Central memory CD4-positive, alpha-beta T cell (primary cell): ENCODE measurements at regions not wholly inside any gene's neighbourhood (a gene's known extent, or its start where the extent isn't known, plus 50 kb on each side); places are given as distances from the start of the nearest gene placed in this dataset.
"Not testable (repeated sequence)": the region's sequence is repeated elsewhere in the genome, so short reads cannot be mapped to it uniquely, and the experiment has no call there.

Source experiments
- DNase-seq: peaks from one replicate; pipeline ENCODE4 v3.0.0; 2022

DNA sequence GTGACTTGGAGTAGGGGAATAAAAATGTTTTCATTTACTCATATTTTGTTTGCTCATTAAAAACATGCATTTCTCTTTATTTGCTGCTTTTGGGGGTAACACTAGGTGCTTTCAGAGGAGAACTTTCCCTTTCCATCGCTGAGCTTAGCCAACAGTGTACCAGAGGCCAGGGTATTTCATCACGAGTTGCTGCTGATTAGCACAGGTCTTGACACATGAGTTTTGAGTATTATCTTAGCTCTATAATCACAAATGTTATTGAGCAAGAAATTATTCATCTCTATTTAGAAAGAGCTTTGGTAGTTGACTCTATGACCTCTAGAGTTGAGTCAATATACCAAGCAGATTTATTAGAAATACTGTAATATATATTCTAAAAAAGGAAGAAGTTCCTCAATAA is 375.9 kb downstream of the NXPH1 start:
- no peak for DNase-seq

DNA sequence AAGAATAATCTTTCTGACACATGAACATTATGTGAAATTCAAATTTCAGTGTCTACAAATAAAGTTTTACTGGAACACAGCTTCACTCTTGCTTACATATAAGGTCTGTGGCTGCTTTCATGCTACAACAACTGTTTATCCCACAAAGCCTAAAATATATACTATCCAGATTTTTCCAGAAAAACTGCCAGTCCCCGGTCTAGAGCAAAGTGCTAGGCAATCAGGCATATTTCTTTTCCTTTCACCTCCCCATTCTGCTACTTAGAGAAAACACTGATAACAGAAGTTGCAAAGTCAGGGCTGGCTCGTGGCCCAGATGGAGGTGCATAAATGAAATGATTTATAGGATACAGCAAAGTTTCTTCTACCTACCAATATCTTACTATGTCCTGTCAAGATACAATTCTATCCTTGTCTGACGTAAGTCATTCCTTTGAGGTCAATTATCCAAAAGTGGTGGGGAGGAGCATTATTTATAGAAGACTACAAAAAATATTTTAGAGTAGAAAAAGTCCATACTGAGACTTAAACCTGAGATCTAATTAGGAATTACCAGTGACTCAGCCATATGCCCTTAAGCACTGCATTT is 384.1 kb downstream of the NXPH1 start:
- no peak for DNase-seq

DNA sequence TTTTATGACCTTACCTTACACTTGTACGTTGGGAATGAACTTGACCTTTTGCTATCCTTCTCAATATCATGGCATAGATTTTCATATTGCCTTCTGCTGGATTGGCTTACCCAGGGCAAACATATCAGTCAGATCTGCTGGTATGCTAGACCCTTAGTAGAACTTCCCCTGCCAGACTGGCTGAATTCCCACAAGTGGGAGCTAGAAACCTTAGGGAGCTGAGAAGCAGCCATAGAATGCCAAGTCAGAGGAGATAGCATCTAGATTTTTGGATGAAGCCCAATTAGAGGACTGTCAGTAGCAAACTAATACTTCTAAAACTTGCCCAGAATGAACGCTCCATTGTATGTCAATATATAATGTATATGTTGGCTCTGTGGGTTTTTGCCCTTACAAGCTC is 385.0 kb downstream of the NXPH1 start:
- no peak for DNase-seq

DNA sequence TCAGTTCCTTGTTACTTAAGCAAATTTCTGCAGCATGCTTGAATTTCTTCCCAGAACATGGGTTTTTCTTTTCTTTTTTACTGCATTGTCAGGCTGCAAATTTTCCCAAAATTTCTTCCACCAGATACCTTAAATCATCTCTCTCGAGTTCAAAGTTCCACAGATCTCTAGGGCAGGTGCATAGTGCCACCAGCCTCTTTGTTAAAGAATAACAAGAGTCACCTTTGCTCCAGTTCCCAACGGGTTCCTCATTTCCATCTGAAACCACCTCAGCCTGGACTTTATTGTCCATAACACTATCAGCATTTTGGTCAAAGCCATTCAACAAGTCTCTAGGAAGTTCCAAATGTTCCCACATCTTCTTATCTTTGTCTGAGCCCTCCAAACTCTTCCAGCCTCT is 389.2 kb downstream of the NXPH1 start:
- no peak for DNase-seq

DNA sequence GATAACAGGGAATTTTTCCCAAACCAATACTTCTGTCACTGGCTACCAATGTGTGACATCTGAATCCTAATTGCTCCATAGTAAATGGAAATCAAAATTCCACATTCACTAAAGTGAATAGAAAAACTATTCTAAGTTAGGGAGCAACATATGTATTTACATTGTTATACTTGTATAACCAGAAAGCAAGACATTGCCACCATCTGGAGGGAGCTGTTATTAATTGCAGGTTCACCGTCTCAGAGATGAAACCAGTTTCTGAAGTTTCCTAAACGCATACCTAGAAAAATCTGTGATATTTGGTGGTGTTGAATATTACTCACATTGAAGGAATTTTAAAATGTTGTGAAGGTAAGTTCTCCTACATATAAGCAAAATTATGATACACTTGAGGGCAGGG is 390.1 kb downstream of the NXPH1 start:
- no peak for DNase-seq

DNA sequence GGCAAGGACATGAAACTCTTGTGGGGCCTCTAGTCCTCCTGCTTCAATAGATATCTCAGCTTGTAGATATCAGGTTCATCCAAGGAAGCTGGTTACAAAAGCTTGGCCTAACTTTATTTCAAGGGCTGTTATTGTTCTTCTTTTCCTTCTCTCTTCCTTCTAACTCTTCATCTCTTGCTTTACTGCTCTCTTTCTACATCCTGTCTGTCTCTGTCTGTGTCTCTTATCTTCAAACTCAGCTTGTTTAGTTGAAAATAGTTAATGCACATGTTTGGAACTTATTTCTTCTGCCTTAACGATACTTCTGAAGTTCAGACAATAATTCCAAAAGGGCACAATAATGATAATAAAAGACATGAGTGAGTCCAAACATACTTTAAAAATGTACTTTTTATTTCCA is 393.9 kb downstream of the NXPH1 start:
- DNase-seq, result no peak

DNA sequence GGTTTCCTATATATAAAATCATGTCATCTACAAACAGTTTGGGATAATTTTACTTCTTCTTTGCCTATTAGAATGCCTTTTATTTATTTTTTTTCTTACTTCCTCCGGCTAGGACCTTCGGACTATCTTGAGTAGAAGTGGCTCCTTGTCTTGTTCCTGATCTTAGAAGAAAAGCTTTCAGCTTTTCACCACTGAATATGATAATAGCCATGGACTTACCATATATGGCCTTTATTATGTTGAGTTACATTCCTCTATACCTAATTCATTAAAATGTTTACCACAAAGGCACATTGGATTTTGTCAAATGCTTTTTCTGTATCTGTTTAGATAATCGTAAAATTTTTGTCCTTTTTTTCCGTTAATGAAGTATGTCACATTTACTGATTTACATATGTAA is 395.7 kb downstream of the NXPH1 start:
- DNase-seq, result no peak

DNA sequence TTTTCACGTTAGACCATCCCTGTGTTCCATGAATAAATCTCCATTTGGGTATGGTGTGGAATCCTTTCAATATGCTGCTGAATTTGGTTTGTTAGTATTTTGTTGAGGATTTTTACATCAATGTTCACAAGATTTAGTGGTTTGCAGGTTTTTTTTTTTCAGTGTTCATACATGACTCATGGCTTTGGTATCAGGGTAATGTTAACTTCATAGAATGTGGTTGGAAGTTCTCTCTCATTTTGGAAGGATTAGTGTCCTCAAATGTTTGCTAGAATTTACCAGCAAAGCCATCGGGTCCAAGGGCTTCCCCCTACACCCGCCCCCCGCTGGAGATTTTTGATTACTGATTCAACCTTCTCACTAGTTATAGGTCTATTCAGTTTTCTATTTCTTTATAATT is 398.0 kb downstream of the NXPH1 start:
- DNase-seq, result no peak

DNA sequence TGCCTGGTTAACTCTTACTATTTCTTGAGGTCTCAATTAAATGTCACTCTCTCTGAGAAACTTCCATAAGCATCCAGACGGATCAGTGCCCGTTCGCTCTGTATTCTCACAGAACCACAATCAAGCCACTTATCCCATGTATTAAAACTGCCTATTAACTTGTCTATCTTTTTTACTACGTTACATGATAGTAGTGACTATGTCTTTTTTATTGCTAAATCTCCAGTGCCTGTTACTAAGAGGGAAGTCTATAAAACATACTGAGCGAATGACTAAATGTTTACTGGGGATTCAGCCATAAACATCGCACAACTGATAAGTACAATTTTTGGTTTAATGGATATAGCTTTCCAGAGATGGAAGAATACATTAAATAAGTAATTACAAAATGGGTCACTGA is 399.9 kb downstream of the NXPH1 start:
- no peak for DNase-seq

DNA sequence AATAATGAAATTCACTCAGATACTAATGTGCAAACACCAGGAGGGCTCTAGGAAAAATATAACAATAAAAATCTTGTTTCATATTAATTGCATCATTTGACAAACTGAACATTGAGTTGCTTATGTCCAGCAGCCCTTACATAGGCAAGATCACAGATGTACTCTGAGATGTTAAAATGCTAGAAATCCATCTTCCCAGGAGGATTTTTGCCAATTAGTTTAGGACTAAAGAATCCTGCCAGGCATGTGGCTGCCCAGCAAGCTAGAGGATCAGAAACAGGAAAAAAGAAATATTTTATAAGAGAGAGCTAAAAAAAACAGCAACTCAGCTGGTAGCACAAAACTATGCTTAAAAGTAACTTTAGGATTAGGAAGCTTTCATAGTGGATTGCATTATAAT is 407.8 kb downstream of the NXPH1 start:
- no peak for DNase-seq

DNA sequence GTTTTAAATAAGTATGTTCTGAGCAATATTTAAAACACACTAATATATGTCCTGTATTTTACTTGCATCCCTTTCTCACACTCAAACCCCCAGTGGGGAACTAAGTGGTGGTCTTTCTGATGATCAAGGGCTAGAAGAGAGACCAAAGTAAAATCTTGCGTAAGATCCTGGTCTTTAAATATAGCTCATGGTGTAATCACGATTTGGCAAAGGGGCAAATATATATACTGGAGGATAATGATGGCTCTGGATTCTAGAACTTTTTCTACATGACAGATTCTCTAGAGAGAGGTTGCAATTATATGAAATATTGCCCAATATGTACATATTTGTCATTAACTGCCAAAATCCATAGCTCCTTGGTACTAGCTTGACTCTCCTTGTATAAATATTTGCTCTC is 438.3 kb downstream of the NXPH1 start:
- no peak for DNase-seq

DNA sequence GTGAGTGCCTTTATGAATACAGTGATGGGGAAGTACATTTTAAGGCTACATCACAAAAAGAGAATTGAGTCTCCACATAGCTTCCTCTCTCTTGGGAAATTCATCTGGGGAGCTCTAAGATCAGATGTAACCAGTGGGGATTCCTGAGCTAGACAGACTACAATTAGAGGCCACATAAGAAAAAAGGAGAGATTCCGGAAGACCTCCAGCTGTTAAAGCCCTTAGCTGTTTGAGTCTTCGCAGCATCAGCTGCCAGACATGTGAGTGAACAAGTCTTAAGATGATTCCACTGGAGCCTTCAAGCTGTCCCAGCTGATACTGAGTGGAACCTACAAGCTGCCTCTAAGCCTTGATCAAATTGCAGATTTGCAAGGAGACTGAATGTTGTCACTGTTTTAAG is 448.5 kb downstream of the NXPH1 start:
- DNase-seq, result no peak

DNA sequence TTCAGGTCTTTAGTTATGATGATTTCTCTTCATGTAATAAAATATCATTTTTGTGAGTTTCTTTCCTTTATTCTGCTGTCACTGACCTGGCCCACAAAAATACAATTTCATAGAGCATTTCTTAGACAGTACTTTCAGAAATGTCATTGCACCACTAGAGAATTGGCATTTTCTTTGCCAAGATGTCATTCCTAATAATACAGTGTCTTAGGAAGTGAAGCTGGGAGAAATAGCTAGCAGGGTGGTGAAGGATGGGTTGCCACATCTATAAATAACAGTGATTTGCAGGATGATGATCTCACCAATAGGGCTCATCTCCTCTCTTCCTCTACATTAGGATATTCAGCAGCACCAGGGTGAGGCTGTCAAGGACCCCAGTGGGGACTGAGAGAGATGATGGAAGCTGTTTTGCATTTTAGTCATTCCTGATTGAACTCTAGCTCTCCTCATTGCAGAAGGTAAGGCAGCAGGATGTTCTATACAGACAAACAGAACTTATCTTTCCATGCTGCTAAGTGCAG is 452.1 kb downstream of the NXPH1 start:
- DNase-seq, result no peak

DNA sequence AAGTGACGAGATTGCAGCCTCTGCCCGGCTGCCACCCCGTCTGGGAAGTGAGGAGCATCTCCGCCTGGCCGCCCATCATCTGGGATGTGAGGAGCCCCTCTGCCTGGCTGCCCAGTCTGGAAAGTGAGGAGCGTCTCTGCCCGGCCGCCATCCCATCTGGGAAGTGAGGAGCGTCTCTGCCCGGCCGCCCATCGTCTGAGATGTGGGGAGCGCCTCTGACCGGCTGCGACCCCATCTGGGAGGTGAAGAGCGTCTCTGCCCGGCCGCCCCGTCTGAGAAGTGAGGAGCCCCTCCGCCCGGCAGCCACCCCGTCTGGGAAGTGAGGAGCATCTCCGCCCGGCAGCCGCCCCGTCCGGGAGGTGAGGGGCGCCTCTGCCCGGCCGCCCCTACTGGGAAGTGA is 456.9 kb downstream of the NXPH1 start:
- not testable (repeated sequence) for DNase-seq

DNA sequence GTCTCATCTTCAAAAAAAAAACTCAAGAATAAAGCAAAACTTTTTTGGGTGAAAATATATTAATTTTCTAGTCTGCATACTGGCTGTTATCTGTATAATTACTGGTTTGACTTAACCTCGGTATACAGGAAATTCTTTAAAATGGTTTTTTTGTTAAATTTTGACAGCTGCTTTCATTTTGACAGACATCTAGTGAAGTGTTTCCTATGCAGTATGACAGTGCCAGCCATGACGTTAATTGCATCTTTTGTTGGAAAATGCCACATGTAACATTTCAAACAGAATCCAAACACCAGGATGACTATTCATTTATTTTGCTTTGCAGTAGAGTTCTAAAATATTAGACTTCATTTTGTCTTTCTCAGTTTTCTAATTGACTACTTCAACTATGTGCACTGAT is 460.4 kb downstream of the NXPH1 start:
- DNase-seq, result no peak

DNA sequence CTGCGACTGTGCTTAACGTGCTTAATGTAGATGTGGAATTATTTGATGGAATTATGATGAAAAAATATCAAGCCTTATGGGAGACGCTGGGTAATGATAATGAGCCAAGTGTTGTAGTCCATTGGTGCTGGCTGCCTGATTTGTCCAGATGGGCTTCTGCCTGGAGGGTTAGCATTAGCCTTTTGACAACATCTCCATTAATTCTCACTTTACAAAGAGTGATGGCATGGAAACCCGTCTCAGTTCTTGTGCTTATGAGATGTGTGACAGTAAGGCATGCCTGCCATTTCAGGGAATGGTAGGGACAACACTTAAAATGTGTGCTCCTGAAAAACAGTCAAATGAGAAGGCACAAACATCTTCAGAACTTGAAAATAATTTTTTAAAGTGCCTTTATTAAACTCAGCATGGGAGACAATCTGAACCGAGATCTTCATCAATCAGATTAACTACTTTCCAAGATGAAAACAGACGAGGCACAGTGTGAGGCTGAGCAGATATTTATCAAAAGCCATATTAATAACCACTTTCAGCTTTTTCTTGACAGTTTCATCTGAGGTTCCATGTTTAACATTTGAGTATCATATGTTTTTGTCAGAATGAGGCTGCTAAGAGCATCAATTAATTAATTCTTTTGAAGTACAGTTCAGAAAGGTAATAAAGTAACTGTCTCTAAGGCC is 473.1 kb downstream of the NXPH1 start:
- no peak for DNase-seq

DNA sequence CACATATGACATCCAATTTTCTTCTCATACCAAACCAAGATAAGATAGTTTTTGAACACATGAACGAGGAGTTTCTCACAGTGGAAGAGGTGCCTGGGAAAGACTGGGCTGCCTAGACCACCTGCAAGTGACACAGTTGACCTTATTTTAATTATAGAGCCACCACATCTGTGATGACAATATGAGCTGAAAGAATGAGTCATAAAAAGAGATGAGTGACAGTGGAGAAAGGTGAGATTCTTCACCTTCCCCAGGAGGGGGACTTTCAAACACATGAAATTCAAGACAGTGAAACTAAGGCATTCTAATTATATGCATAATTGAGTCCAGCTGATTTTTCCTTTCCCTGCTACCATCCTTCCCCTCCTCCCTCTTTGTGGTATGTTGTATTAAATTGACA is 475.5 kb downstream of the NXPH1 start:
- no peak for DNase-seq

DNA sequence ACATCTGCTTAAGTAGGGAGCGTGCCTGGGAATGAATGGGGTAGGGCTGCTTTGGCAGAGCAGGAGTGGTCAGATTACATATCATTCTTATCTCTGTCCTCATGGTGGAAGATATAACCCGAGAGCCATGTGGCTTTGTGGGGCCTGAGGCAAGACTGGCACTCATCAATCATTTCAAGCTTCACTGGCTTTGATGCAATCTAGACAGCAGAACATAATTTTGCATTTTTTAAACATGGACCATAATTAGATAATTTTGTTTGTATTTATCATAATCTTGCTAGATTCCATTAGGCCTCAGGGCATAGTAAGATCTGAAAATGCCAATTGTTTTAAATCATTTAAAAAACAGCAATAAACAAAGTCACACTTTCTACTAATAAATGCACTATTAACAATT is 480.3 kb downstream of the NXPH1 start:
- DNase-seq, result no peak

DNA sequence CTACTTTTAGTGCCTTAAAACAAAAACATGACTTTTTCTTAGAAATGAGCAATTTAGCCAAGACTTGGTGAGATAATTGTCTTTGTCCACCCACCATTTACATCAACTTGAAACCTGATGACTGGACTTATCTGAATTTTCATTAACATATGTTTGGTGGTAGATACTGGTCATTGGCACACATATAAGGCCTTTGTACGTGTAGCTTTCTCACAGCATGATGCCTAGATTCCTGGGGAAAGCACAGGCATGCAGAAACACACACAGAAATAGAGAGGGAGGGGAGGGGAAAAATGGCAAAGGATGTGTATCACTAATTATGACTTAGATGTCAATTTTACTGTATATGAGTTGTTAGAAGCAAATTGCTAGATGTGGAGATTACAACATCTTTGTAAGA is 488.4 kb downstream of the NXPH1 start:
- no peak for DNase-seq

DNA sequence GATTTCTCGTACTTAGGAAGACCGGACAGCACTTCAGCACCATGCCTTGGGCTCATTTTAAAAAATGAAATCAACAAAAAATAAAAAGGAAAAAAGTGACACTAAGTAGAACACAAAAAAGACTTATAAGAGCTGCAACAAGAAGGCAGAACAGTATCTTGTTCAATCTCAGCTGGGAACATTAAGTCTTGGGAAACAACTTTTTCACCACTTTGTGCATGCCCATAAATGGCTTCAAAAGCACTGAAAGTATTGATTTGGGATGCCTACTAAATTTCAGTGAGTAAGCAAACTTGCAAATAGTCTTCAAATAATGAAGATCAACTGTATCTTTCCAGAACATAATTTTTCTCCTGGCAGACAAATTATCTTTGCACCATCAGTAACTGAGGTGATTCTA is 489.3 kb downstream of the NXPH1 start:
- no peak for DNase-seq

DNA sequence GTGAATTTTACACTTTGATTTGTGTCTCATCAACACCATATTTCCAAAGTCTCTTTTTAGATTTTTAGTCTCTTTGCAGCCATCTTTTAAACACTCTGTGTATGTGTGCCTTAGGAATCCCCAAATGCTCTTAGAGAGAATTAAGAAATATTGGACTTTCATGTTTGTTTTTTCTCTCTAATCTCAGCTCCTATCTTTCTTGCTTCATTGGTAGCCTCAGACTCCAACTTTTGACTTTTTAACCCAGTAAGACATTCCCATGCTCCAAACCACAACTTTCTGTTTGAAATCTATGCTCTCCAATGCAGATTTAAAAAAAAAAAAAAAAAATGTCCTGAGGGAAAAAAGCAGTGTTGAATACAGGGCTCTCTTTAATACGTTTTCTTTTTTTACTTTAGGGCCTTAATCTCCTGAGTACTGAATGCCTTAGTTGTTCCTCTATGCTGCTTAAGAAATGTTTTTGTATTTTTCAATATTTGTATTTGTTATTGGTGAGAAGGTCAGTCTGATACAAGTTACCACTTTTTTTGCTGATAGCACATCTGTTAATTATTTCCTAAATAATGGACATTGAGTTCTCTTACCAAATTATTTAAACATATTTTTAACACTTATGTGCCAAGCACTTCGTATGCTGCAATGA is 489.9 kb downstream of the NXPH1 start:
- DNase-seq, result no peak

DNA sequence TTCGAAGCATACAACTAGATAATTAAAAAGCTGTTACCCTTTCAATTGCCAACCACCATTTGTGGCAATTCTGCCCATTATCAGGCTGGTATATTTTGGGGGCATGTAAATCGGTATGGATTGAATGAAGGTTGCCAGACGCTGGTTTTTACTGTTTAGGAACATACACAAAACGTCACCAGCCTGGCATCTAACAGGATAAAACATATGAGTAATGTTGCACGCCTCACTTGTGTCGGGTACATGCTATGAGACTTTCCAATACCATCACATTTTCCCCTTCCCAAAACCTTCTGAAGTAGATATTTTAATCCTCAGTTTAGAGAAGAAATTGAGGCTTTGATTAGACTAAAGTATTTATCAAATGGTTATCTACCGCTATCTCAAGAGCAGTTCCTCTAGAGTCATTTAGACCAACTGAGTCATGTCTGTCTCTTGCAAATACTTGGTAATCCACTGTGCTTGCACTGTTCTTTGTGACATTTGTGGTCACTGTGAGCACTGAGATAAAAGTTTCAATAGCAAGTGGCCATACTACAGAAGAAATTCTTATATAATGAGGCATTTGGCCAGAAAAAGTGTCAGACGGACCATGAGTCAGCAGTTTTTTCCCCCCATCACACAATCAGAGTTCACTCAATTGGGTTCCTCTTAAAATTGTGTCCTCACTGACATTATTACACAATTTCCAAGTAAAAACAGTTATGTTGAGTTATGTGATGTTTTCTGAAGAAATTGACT is 498.7 kb downstream of the NXPH1 start:
- DNase-seq, result no peak

DNA sequence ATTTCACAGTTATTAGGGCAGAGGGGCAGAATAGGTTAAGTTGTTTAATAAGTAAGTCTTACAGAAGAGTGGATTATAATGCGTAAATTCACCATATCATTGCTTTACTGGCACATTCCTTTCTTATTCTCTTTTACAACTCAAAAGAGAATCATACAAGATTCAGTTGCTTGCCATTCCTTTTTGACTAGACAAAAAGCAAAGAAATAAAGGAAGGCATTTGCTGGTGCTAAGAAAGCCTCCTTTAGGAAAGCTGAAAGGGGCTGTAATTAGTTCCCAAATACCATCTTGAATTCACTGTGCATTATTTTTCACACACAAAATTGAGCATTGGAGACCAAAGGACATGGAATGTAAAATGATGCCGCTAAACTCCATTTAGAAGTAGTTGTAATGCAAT is 499.3 kb downstream of the NXPH1 start:
- no peak for DNase-seq

DNA sequence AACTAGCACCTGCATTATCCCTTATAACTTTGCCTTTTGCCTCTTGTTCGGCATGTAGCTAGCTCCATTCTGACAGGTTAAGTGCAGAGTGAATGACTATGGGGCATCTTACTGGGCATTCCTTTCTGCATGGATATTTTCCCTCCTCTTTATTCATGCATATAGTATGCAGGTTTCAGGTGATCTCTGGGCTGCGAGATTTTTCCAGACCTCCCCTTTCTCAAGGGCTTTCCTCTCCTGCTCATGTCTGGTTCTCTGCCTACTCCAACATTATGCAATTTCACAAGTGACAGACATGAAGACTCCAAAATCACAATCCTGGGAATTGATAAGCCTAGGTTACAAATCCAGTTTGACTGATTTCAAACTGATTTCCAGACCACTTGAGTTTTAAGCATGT is 503.8 kb downstream of the NXPH1 start:
- DNase-seq, result no peak
